ENCODE measurements at regions not wholly inside any gene's neighbourhood (a gene's known extent, or its start where the extent isn't known, plus 50 kb on each side); places are given as distances from the start of the nearest gene placed in this dataset.

DNA sequence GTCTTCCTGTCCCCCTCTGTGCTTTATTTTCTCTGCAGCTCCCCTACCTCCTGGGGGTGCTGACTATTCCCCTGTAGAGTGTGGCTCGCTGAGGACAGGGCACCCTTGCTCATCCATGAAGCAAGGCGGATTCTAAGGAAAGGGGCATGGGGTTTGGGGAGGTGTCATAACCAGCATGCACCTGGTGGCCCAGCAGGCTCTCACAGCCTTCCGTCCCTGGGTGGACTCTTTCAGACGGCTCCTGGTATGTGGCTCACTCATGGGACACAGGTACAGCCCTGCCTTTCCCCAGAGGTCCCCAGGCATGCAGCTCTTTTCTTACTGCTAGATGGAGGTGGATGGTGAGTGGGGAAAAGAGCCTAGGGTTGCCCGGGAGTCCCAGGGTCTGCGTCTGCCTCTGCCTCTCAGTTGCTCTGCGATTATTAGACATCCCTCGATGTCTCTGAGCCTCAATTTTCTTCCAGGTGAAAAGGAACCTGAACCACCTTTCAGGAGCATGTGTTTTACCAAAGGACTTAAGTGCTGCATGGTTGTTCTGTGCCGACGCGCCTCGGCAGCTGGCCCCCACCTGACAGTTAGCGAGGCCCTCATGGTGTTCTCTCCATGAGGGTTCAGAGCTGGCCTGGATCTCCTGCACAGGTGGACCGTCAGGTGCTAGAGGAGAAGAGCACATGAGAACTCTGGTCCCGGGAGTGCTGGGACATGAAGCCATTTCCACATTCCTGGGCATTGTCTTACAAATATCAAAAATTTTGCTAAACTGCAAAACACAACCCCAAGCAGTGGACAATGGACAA lies 172.5 kb upstream of the SHH start:
- DNase-seq: no peak

DNA sequence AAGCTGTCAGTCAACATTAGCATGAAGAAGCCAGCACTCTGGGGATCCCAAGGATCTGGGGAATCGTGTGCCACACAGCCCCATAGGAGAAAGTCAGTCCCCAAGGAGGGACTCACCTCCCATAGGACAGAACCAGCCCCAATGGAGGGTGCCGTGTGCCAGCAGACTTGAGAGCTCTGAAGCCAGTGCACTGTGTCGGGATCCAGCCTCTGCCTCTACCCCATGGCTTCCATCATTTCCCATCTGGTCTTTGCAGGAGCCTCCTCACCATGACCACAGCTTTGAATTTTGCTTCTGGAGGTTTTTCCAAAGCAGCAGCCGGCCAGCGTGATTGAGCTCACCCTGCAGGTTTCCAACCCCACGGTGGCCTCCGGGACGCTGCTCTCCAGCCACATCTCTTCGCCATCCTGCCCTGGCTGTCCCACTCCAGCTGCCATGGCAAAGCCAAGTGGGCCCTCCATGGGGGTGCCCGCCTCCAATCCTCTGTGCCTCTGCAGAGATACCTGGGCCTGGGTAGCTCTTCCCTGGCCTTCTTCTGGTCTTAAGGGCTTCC lies 171.8 kb upstream of the SHH start:
- H3K36me3 ChIP-seq: no peaks in the 10 kb centered on the region
- whole genome bisulfite sequencing, 5 donors: 76 to 84% (median 80%) methylated on average over 8 to 10 of the region's 10 CpGs
- DNase-seq: no peak
- H3K27ac ChIP-seq: no peak overlapping the region
- no peak for TF ChIP-seq POLR2AphosphoS5 (IDR thresholded peaks at IDR 0.05)
- TF ChIP-seq, protein P1, sequence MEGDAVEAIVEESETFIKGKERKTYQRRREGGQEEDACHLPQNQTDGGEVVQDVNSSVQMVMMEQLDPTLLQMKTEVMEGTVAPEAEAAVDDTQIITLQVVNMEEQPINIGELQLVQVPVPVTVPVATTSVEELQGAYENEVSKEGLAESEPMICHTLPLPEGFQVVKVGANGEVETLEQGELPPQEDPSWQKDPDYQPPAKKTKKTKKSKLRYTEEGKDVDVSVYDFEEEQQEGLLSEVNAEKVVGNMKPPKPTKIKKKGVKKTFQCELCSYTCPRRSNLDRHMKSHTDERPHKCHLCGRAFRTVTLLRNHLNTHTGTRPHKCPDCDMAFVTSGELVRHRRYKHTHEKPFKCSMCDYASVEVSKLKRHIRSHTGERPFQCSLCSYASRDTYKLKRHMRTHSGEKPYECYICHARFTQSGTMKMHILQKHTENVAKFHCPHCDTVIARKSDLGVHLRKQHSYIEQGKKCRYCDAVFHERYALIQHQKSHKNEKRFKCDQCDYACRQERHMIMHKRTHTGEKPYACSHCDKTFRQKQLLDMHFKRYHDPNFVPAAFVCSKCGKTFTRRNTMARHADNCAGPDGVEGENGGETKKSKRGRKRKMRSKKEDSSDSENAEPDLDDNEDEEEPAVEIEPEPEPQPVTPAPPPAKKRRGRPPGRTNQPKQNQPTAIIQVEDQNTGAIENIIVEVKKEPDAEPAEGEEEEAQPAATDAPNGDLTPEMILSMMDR (IDR thresholded peaks at IDR 0.05 in 8 of 11, conservative IDR thresholded peaks at IDR 0.05 in 3 of 11): no peak
- TF ChIP-seq POLR2A (IDR thresholded peaks at IDR 0.05): no peak
- H3K27me3 ChIP-seq (replicated peaks in 1 of 7): peaks cover 0 to 14% (median 0%) of the 10 kb centered on the region in 7 donors
- intact Hi-C loops (cut with DNase I; ENCODE audit: low total_unique reads): no loop called here
- H3K4me1 ChIP-seq: no peaks in the 10 kb centered on the region
- H3K9me3 ChIP-seq: no peaks in the 10 kb centered on the region
- H3K4me3 ChIP-seq: no peak overlapping the region

More for the DNA sequence above, 172.5 kb upstream of the SHH start:
- 78 to 92% (median 88%) methylated on average over 15 of the region's 15 CpGs for WGBS, 5 donors
- Histone ChIP-seq H3K27ac (no peak overlapping the region), H3K27me3 (replicated peaks in 1 of 7) (peaks cover 0 to 14% (median 0%) of the 10 kb centered on the region in 7 donors), H3K4me1 (no peaks in the 10 kb centered on the region), H3K4me3 (no peak overlapping the region), H3K36me3 (no peaks in the 10 kb centered on the region), H3K9me3 (peaks cover 0 to 4% (median 0%) of the 10 kb centered on the region in 8 donors)
- TF ChIP-seq, protein P1 (IDR thresholded peaks at IDR 0.05 in 8 of 11, conservative IDR thresholded peaks at IDR 0.05 in 3 of 11): no peak
- no peak for TF ChIP-seq POLR2AphosphoS5 (IDR thresholded peaks at IDR 0.05)
- TF ChIP-seq POLR2A (IDR thresholded peaks at IDR 0.05): no peak
- intact Hi-C loops (cut with DNase I; ENCODE audit: low total_unique reads): no loop called here

DNA sequence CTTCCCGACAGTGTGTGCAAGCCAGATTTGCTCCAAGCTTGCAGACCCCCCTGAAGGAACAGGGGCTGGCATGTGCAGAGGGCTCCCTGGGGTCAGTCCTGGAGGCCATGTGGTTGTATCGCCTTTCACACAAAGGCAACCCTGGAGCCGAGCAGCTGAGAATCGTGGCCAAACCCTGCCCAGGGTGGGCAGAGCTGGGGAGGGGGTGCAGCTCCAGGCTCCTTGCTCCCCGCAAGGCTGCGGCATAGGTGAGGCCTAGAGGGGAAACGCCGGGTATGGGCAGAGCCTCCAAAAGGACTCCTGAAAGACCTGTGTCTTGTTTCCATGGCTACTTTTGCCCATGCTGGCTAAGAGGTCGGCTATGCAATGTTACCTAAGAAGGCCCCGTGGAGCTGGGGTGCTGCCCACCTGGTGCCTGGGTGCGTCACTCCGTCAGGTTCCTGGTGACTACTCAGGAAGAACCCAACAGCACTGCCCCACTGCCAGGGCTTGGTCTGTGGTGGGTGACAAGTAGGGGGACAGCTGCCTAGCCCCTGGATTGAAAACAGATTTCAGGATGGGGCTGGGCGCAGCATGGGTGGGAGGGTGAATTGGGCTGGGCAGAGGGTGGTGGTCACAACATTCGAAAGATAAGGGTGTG lies 171.0 kb upstream of the SHH start:
- intact Hi-C loops (cut with DNase I; ENCODE audit: low total_unique reads): no loop called here
- TF ChIP-seq, protein P1 (IDR thresholded peaks at IDR 0.05 in 8 of 11, conservative IDR thresholded peaks at IDR 0.05 in 3 of 11): no peak
- TF ChIP-seq POLR2A (IDR thresholded peaks at IDR 0.05) (no peak), POLR2AphosphoS5 (IDR thresholded peaks at IDR 0.05) (no peak)
- no peak for DNase-seq
- H3K4me1 ChIP-seq: no peaks in the 10 kb centered on the region
- peaks cover 0 to 14% (median 0%) of the 10 kb centered on the region in 7 donors for H3K27me3 ChIP-seq (replicated peaks in 1 of 7)
- H3K36me3 ChIP-seq: no peaks in the 10 kb centered on the region
- H3K27ac ChIP-seq: no peak overlapping the region
- H3K4me3 ChIP-seq: no peak overlapping the region
- H3K9me3 ChIP-seq: no peaks in the 10 kb centered on the region
- 76 to 90% (median 82%) methylated on average over 10 to 14 of the region's 14 CpGs for WGBS, 5 donors

DNA sequence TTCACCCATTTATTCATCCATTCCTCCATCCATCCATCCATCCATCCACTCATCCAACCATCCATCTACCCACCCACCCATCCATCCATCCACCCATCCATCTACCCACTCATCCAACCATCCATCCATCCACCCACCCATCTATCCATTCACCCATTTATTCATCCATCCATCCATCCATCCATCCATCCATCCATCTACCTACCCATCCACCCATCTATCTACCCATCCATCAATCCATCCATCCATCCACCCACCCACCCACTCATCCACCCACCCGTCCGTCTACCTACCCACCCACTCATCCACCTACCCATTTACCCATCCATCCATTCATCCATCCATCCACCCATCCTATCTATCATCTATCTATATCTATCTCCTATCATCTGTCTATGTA lies 169.4 kb upstream of the SHH start:
- Histone ChIP-seq H3K27ac (no peak overlapping the region), H3K36me3 (no peaks in the 10 kb centered on the region), H3K27me3 (replicated peaks in 1 of 7) (peaks cover 0 to 14% (median 0%) of the 10 kb centered on the region in 7 donors), H3K4me1 (no peaks in the 10 kb centered on the region), H3K4me3 (no peak overlapping the region), H3K9me3 (no peaks in the 10 kb centered on the region)
- WGBS, 5 donors: 76 to 95% (median 85%) methylated on average over 2 of the region's 2 CpGs
- intact Hi-C loops (cut with DNase I; ENCODE audit: low total_unique reads): no loop called here
- DNase-seq: no peak
- TF ChIP-seq POLR2A (IDR thresholded peaks at IDR 0.05) (no peak), POLR2AphosphoS5 (IDR thresholded peaks at IDR 0.05) (no peak)
- TF ChIP-seq, protein P1 (IDR thresholded peaks at IDR 0.05 in 8 of 11, conservative IDR thresholded peaks at IDR 0.05 in 3 of 11): no peak
